Peyer's patch (tissue), 4 donors: ENCODE measurements at regions not wholly inside any gene's neighbourhood (a gene's known extent, or its start where the extent isn't known, plus 50 kb on each side); places are given as distances from the start of the nearest gene placed in this dataset.

Source experiments
- CTCF ChIP-seq, 6 experiments: fragments of 450-650 bp in 4 of 6; fragments of 200-600 bp in 2 of 6; sonication (generic) in 1 of 6; IDR thresholded peaks; one replicate each; pipeline ENCODE4 v1.5.1; 2017 to 2019; ENCODE audit warnings: antibody characterized with exemption in 6 of 6, mild to moderate bottlenecking in 3 of 6, moderate library complexity in 1 of 6
- POLR2A ChIP-seq, 2 donors: fragments of 450-650 bp; IDR thresholded peaks; one replicate each; pipeline ENCODE4 v1.5.1; 2017; ENCODE audit warnings: antibody characterized with exemption in 2 of 2, mild to moderate bottlenecking in 2 of 2, moderate library complexity in 2 of 2

GRCh38 chr13:111040830-111041229 is 74.3 kb upstream of the ARHGEF7 start:
- TF ChIP-seq POLR2A (IDR thresholded peaks at IDR 0.05) (no peak), CTCF (IDR thresholded peaks at IDR 0.05) (no peak)
